IMR-90 (cell line): ENCODE measurements at regions not wholly inside any gene's neighbourhood (a gene's known extent, or its start where the extent isn't known, plus 50 kb on each side); places are given as distances from the start of the nearest gene placed in this dataset.

Experiments
- CTCF ChIP-seq: conservative IDR thresholded peaks from 2 replicates; pipeline ENCODE4 v1.5.1; 2012; ENCODE audit warnings: mild to moderate bottlenecking, low read depth, low read length, improper control_type of control experiment
- NFE2L2 ChIP-seq: fragments of 150-350 bp; IDR thresholded peaks from 2 replicates; pipeline ENCODE4 v1.6.1; 2016; ENCODE audit warnings: low read depth, mild to moderate bottlenecking, low read length

- TF ChIP-seq NFE2L2 (no peak), CTCF (no peak)
Observed at GRCh38 chrX:144916785-144917184, 330.5 kb upstream of the SPANXN1 start.
